Chondrocyte (in vitro differentiated cells): ENCODE measurements at regions not wholly inside any gene's neighbourhood (a gene's known extent, or its start where the extent isn't known, plus 50 kb on each side); places are given as distances from the start of the nearest gene placed in this dataset.

Experiments
- DNase-seq: peaks from one replicate; pipeline ENCODE4 v3.0.0; 2021; ENCODE audit warnings: mixed read lengths, low spot score
- H3K27ac Mint-ChIP-seq: one replicate; pipeline ENCODE4 v1.8.0; 2021; ENCODE audit warnings: mild to moderate bottlenecking, moderate library complexity, mixed read lengths; ENCODE audit not compliant: unreplicated experiment
- H3K27me3 Mint-ChIP-seq: 2 replicates; pipeline ENCODE4 v1.8.0; 2021; ENCODE audit warnings: low read depth, mixed read lengths
- H3K36me3 Mint-ChIP-seq: 2 replicates; pipeline ENCODE4 v1.8.0; 2021; ENCODE audit warnings: low read depth, mixed read lengths
- H3K4me1 Mint-ChIP-seq: 2 replicates; pipeline ENCODE4 v1.8.0; 2021; ENCODE audit warnings: low read depth, mild to moderate bottlenecking, mixed read lengths
- H3K4me3 Mint-ChIP-seq: one replicate; pipeline ENCODE4 v1.8.0; 2021; ENCODE audit warnings: mild to moderate bottlenecking, moderate library complexity, mixed read lengths; ENCODE audit not compliant: unreplicated experiment
- H3K9me3 Mint-ChIP-seq: 2 replicates; pipeline ENCODE4 v1.8.0; 2021; ENCODE audit warnings: low read depth, mixed read lengths
- CTCF ChIP-seq: fragments of 200-600 bp; sonication (generic); IDR thresholded peaks from 2 replicates; pipeline ENCODE4 v1.5.0; 2021; ENCODE audit warnings: antibody characterized with exemption, mild to moderate bottlenecking, moderate library complexity

GRCh38 chr2:215507836-215508235 is 72.0 kb upstream of the FN1 start:
- peak overlapping the region; percentile 32 for H3K27ac Mint-ChIP-seq
- H3K27me3 Mint-ChIP-seq: no peaks in the 10 kb centered on the region
- no peak overlapping the region for H3K4me3 Mint-ChIP-seq
- peaks cover 64% of the 10 kb centered on the region for H3K4me1 Mint-ChIP-seq
- no peak for TF ChIP-seq CTCF
- DNase-seq: no peak
- H3K9me3 Mint-ChIP-seq: no peaks in the 10 kb centered on the region
- H3K36me3 Mint-ChIP-seq: no peaks in the 10 kb centered on the region

GRCh38 chr2:215507136-215507535 is 71.3 kb upstream of the FN1 start:
- Mint-ChIP-seq H3K27me3 (no peaks in the 10 kb centered on the region), H3K9me3 (no peaks in the 10 kb centered on the region), H3K4me1 (peaks cover 66% of the 10 kb centered on the region), H3K36me3 (no peaks in the 10 kb centered on the region), H3K27ac (peak overlapping the region; percentile 32), H3K4me3 (no peak overlapping the region)
- no peak for TF ChIP-seq CTCF
- DNase-seq: no peak

GRCh38 chr2:215506604-215506990 is 70.7 kb upstream of the FN1 start:
- no peaks in the 10 kb centered on the region for H3K9me3 Mint-ChIP-seq
- H3K4me3 Mint-ChIP-seq: no peak overlapping the region
- no peak for DNase-seq
- H3K36me3 Mint-ChIP-seq: no peaks in the 10 kb centered on the region
- peaks cover 61% of the 10 kb centered on the region for H3K4me1 Mint-ChIP-seq
- H3K27ac Mint-ChIP-seq: peak overlapping the region; percentile 92
- no peak for TF ChIP-seq CTCF
- H3K27me3 Mint-ChIP-seq: no peaks in the 10 kb centered on the region

GRCh38 chr2:215505044-215505786 is 69.3 kb upstream of the FN1 start:
- H3K4me3 Mint-ChIP-seq: peak overlapping the region; percentile 2
- H3K36me3 Mint-ChIP-seq: no peaks in the 10 kb centered on the region
- TF ChIP-seq CTCF: no peak
- H3K4me1 Mint-ChIP-seq: peaks cover 64% of the 10 kb centered on the region
- DNase-seq: no peak
- peak overlapping the region; percentile 92 for H3K27ac Mint-ChIP-seq
- H3K27me3 Mint-ChIP-seq: no peaks in the 10 kb centered on the region
- no peaks in the 10 kb centered on the region for H3K9me3 Mint-ChIP-seq

GRCh38 chr2:215504547-215504946 is 68.7 kb upstream of the FN1 start:
- H3K4me1 Mint-ChIP-seq: peaks cover 70% of the 10 kb centered on the region
- DNase-seq: no peak
- no peaks in the 10 kb centered on the region for H3K27me3 Mint-ChIP-seq
- peak overlapping the region; percentile 92 for H3K27ac Mint-ChIP-seq
- no peaks in the 10 kb centered on the region for H3K9me3 Mint-ChIP-seq
- no peak for TF ChIP-seq CTCF
- H3K4me3 Mint-ChIP-seq: no peak overlapping the region
- no peaks in the 10 kb centered on the region for H3K36me3 Mint-ChIP-seq
